Pancreas (tissue), 10 donors: ENCODE measurements at regions not wholly inside any gene's neighbourhood (a gene's known extent, or its start where the extent isn't known, plus 50 kb on each side); places are given as distances from the start of the nearest gene placed in this dataset.
"Not testable (repeated sequence)": the region's sequence is repeated elsewhere in the genome, so short reads cannot be mapped to it uniquely, and the experiment has no call there.

Experiments
- ATAC-seq, 4 donors: fragments of 200-7000 bp; cut with Tn5 transposase; one replicate each; pipeline versions ENCODE4 v1.8.0 to v1.9.1; 2020; ENCODE audit warnings: mild to moderate bottlenecking in 4 of 4, moderate library complexity in 4 of 4
- DNase-seq, 6 donors: peaks; one replicate each; pipeline ENCODE4 v3.0.0-alpha.2; 2020
- FAIRE-seq: peaks from 2 replicates; lab custom pipeline; 2012; peaks lifted over from hg19 to GRCh38; lab: Jason Lieb, UNC
- H3K27ac ChIP-seq, 4 donors: fragments of 200-600 bp; sonication (generic); 1 replicate in 3 of 4; 2 replicates in 1 of 4; pipeline versions ENCODE4 v1.5.0 to v1.8.0; 2020
- H3K27me3 ChIP-seq, 4 donors: fragments of 200-600 bp; one replicate each; pipeline ENCODE4 v1.8.0; 2021
- H3K36me3 ChIP-seq, 3 donors: fragments of 200-600 bp; sonication (generic) in 1 of 3; one replicate each; pipeline versions ENCODE4 v1.5.0 to v1.8.0; 2020 to 2021
- H3K4me1 ChIP-seq, 3 donors: fragments of 200-600 bp; one replicate each; pipeline ENCODE4 v1.8.0; 2021
- H3K4me3 ChIP-seq, 4 donors: fragments of 200-600 bp; sonication (generic) in 2 of 4; one replicate each; pipeline versions ENCODE4 v1.5.0 to v1.8.0; 2020 to 2021
- H3K9me3 ChIP-seq, 4 donors: fragments of 200-600 bp; one replicate each; pipeline ENCODE4 v1.8.0; 2021
- CTCF ChIP-seq, 4 donors: fragments of 200-600 bp; sonication (generic) in 3 of 4; IDR thresholded peaks; one replicate each; pipeline versions ENCODE4 v1.5.0 to v1.8.0; 2021; ENCODE audit warnings: antibody characterized with exemption in 4 of 4
- WGBS, 2 donors: extraction: QIAGEN DNeasy Blood & Tissue Kit; methylation state at CpG; one replicate each; pipeline ENCODE4 v1.1.7; 2013; 5-methylcytosine and 5-hydroxymethylcytosine counted together
- intact Hi-C, 3 donors: fragments of 100-400 bp; cut with DNase I; formaldehyde crosslinking; loops; one replicate each; pipeline versions ENCODE4 v1.11.1 to v1.14.2; 2022
- donor health status: healthy with polysubstance abuse.
- donor health status: DM: no; HTN: no; CAD: no; lungs with moderate emphysema.
- donor health status: DM: no; HTN: no; CAD: no.
- donor health status: control.
- donor health status: control.
- donor health status: Bipolar disorder and iron deficiency.
- donor health status: DM: yes; HTN: yes; CAD: no.
- donor health status: DM: no; HTN: no; CAD: no.
- donor health status: DM: no; HTN: no; CAD: no.
- donor health status: DM: yes; HTN: yes; CAD: no.

- FAIRE-seq (no peak), ATAC-seq (no peak), DNase-seq (no peak)
- no peaks in the 10 kb centered on the region for H3K9me3 ChIP-seq
- H3K27me3 ChIP-seq: no peaks in the 10 kb centered on the region
- no peaks in the 10 kb centered on the region for H3K36me3 ChIP-seq
- H3K4me1 ChIP-seq: no peaks in the 10 kb centered on the region
- H3K27ac ChIP-seq: no peak overlapping the region
- TF ChIP-seq CTCF (IDR thresholded peaks at IDR 0.05): no peak
- intact Hi-C loops: no loop called here
- WGBS, 2 donors: 33 to 50% methylated on average over 5 of the region's 5 CpGs
- H3K4me3 ChIP-seq: no peak overlapping the region
Measured at GRCh38 chr19:20444202-20444885, 121.2 kb downstream of the ZNF737 start.

GRCh38 chr19:20432266-20432842 lies 133.2 kb downstream of the ZNF737 start:
- Histone ChIP-seq H3K27ac (peak overlapping the region in 3 of 4 donors; percentile 42 to 78 (median 45)), H3K4me3 (peak overlapping the region in 2 of 4 donors; percentile 11 to 30)
- H3K9me3 ChIP-seq, H3K4me1 ChIP-seq, intact Hi-C loops, FAIRE-seq, H3K27me3 ChIP-seq, H3K36me3 ChIP-seq: not testable (repeated sequence)
- ATAC-seq: peak in 3 of 4 donors; percentile 44 to 70 (median 52)
- WGBS, 2 donors: 39 to 48% methylated on average over 4 of the region's 4 CpGs
- peak; percentile 15 to 80 (median 52) for DNase-seq

GRCh38 chr19:20431826-20432225 lies 133.8 kb downstream of the ZNF737 start:
- H3K36me3 ChIP-seq: no peaks in the 10 kb centered on the region
- H3K4me3 ChIP-seq: peak overlapping the region in 1 of 4 donors; percentile 12
- H3K9me3 ChIP-seq: no peaks in the 10 kb centered on the region
- H3K27ac ChIP-seq: peak overlapping the region in 3 of 4 donors; percentile 42 to 78 (median 45)
- FAIRE-seq (no peak), DNase-seq (no peak), ATAC-seq (peak in 3 of 4 donors; percentile 28 to 51 (median 31))
- WGBS, 2 donors: 67 to 71% methylated on average over 5 of the region's 5 CpGs
- H3K27me3 ChIP-seq: no peaks in the 10 kb centered on the region
- H3K4me1 ChIP-seq: peaks cover 0 to 2% (median 0%) of the 10 kb centered on the region in 3 donors
- no peak for TF ChIP-seq CTCF (IDR thresholded peaks at IDR 0.05)
- intact Hi-C loops: no loop called here

GRCh38 chr19:20423381-20424197 lies 142.0 kb downstream of the ZNF737 start:
- intact Hi-C loops: no loop called here
- peak overlapping the region; percentile 51 to 92 (median 83) for H3K27ac ChIP-seq
- FAIRE-seq: no peak
- peak; percentile 65 to 80 (median 72) for ATAC-seq
- WGBS, 2 donors: 3 to 15% methylated on average over 44 of the region's 44 CpGs
- H3K4me3 ChIP-seq: peak overlapping the region; percentile 30 to 65 (median 39)
- peak; percentile 7 to 72 (median 66) for DNase-seq
- TF ChIP-seq CTCF (IDR thresholded peaks at IDR 0.05): no peak
- H3K4me1 ChIP-seq: no peaks in the 10 kb centered on the region
- no peaks in the 10 kb centered on the region for H3K27me3 ChIP-seq
- H3K36me3 ChIP-seq: no peaks in the 10 kb centered on the region
- no peaks in the 10 kb centered on the region for H3K9me3 ChIP-seq
